ENCODE measurements at regions not wholly inside any gene's neighbourhood (a gene's known extent, or its start where the extent isn't known, plus 50 kb on each side); places are given as distances from the start of the nearest gene placed in this dataset.
"Not testable (repeated sequence)": the region's sequence is repeated elsewhere in the genome, so short reads cannot be mapped to it uniquely, and the experiment has no call there.

DNA sequence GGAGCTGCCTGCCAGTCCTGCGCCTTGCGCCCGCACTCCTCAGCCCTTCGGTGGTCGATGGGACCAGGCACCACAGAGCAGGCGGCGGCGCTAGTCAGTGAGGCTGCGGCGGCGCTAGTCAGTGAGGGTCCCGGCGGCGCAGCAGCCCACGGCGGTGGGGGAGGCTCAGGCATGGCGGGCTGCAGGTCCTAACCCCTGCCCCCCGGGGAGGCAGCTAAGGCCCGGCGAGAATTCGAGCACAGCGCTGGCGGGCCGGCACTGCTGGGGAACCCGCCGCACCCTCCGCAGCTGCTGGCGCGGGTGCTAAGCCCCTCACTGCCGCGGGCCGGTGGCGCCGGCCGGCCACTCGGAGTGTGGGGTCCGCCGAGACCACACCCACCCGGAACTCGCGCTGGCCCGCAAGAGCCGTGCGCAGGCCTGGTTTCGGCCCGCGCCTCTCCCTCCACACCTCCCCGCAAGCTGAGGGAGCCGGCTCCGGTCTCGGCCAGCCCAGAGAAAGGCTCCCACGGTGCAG is 867.4 kb downstream of the DSC3 start:
- no peak for DNase-seq (ENCODE audit: low spot score)

DNA sequence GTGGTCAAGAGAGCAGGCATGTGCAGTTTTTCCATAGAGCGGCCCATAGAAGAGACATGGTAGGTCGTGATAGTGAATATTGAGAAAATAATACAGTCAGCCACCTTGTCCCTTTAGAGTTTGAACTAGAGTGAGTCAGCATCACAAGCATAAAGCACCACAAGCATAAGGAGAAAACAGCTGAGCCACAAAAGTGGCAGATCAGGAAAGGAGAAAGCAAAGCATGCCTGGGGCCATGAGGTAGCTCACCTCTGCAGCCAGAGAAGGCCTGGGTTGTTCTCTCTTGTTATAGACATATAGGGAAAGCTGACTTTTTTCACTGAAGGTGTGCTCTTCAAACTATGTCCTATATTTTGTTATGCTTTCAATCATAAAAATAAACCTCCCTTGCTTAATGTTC is 879.0 kb downstream of the DSC3 start:
- no peak for DNase-seq (ENCODE audit: low spot score)

DNA sequence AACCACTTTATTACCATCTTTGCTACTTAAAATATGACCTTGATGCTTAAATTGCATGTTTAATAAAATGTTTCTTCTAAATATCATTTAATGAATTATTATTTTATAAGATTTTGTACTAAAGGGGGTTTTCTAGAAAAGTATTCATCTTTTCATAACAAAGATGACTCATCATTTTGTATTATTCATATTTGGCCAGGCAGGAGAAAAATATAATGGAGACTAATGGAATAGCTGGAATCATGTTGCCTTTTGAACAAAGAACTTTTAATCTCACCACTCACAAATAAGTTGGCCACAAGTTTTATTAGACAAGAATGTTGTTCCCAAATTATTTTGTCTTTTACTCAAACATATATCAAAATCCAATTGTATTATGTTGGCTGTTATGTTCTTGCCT is 882.4 kb downstream of the DSC3 start:
- DNase-seq (ENCODE audit: low spot score), result no peak

DNA sequence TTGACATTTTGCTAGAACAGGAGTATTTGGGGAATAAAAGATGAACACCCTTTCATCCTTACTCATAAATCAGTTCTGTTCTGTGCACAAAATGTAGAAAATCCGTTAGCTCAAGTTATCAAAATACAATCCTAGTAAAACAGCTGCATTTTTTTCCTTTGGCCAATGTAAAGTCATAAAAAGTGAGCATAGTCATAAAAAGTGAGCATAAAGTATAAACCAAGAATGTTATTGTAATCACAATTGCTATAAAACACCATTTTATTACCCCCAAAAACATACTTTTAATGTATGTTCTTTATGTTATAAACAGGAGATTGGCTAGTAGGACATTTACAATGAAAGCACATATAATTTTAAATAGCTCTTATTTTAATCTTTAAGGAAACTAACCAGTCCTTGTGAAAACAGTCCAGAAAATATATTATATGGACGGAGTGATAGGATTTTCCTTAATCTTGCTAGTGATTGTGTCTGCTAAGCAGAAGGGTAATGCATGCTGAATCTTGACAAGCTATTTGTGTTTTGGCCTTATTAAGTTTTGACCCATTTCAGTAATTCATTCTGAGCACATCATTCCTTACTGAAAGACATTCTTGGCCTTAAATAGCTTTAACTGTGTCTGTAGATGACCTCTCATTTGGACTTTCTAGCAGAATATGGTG is 891.8 kb downstream of the DSC3 start:
- no peak for DNase-seq (ENCODE audit: low spot score)

DNA sequence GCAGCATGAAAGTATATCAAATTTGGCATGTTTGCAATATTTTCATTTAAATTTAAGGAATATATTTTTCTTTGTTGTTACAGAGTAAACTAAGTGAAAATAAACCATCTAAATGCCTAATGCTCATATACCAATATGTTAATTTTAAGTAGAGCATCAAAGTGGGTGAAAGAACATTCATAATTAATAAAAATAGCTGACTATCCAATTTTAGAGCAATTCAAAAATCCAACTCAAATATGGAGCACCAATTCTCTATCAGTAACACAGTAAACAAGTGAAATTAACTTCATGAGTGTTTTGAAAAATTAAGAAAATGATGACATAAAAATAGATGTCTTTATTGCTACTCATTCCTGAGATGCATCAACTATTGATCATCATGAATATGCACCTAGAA is 893.0 kb downstream of the DSC3 start:
- DNase-seq (ENCODE audit: low spot score), result no peak

DNA sequence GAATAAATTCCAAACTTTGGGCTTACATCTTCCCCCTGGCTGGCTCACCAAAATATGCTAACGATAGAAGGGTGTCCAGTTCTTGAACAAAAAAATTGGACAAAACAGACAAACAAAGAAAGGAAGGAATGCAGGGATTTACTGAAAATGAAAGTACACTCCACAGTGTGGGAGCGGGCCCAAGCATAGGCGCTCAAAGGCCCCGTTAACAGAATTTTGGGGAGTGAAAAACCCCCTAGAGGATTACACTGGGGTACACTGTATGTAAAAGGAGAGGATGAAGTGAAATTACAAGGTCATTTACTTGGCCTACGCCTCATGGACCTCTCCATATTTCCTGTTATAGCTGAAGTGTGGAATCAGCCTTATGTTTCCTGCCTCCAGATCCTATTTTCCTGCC is 899.7 kb downstream of the DSC3 start:
- no peak for DNase-seq (ENCODE audit: low spot score)

DNA sequence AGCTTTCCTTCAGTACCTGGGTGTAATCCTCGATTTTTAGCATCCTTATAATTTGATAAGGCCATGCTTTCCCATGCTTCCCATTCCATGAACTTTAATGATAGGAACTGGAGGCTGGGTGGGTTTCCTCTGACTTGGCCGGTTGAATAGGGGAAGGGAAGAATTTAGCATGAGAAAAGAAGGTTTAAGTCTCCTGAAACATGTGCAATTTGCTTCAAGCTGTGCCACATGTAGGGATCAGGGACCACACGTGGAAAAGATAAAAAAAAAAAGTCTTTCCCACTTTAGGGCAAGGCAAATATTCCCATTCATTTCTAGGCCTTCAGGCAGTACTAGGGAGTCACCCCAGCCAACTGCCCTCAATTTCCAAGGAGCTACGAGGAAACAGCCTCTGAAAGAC is 900.3 kb downstream of the DSC3 start:
- no peak for DNase-seq (ENCODE audit: low spot score)

DNA sequence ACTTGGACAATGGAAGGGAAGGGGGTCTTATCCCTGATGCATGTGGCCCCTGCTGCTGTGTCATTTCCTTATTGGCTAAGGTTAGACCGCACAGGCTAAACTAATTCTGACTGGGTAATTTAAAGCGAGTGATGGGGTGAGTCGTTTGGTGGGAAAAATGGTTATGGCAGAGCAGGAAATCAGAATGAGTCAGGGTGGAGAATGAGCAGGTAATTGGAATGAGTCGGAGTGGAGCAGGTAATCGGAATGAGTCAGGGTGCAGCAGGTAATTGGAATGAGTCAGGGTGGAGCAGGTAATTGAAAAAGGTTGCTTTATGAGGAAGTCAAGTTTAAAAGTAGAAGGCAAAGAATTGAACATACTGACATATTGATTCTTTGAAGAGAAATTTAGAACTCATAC is 901.0 kb downstream of the DSC3 start:
- not testable (repeated sequence) for DNase-seq (ENCODE audit: low spot score)

DNA sequence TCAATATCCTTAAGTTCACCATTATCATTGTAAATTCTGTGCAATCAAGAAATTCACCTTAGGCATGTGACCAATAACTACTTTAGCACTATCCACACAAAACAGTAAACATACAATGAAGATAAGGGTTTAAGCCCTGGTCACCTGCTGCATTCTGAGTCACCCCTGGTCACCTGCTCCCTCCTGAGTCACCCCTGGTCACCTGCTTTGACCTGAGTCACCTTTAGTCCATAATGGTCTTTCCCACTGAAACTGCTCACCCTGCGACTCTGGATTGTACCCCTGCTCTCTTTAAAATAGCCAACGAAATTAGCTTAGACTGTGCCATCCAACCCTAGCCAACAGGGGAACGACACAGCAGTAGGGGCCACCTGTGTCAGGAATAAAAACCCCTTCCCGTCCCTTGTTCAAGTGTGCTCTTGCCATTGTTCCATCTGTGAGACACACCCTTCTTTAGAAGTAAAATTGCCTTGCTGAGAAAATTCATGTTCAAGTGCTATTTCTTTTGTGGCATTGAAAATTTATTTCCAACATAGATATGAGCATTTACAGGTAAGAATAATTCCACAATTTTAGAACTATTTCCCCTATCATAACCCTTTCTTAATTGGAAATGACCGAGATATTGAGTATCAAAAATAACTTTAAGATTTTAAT is 902.8 kb downstream of the DSC3 start:
- no peak for DNase-seq (ENCODE audit: low spot score)

DNA sequence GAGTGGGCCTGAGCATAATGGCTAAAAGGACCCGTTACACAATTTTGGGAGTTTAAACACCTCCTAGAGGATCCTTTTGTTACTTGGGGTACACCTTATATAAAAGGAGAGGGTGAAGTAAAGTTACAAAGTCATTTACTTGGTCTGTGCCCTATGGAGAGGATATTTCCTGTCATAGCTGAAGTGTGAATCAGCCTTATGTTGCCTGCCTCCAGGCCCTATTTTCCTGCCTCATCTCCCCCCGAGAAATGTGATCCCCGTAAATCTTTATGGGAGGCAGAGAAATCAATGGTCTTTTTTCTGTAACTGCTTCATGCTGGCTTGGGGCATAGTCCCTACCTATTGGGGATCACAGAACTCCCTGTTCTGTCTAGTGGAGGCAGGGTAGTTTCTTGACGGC is 906.6 kb downstream of the DSC3 start:
- no peak for DNase-seq (ENCODE audit: low spot score)

DNA sequence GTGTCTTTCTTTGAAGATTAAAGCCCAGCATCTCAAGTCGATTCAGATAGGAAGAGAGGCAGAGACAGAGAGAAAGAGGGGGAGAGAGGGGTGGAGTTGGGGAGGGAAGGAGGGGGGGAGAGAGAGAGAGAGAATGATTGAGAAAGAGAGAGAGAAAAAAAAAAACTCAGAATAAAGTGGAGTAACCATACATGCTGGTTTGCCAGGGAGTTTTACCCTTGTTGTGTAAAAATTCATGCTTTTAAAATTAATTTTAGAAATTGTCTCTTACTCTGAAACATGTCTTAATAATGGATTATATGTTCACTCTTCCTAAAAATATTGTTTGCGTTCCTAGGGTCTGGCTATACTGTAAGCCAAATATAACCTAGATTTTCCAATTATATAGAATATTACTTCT is 908.5 kb downstream of the DSC3 start:
- no peak for DNase-seq (ENCODE audit: low spot score)

DNA sequence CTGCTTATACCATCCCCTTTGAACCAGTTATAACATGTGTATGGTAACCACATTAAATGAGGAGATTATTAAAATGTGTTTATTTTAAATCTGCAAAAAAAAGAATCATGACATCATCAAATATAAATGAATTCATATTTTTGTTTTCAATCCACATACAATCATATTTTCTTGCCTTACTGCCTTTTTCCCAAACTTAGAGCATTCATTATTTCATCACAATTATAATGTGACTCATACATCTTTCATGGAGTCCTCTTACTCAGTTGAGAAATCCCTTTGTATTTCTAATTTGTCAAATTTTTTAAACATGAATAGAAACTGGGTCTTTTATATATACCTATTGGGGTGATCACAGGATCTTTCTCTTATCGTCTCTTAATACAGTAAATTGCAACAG is 909.6 kb downstream of the DSC3 start:
- DNase-seq (ENCODE audit: low spot score), result no peak

DNA sequence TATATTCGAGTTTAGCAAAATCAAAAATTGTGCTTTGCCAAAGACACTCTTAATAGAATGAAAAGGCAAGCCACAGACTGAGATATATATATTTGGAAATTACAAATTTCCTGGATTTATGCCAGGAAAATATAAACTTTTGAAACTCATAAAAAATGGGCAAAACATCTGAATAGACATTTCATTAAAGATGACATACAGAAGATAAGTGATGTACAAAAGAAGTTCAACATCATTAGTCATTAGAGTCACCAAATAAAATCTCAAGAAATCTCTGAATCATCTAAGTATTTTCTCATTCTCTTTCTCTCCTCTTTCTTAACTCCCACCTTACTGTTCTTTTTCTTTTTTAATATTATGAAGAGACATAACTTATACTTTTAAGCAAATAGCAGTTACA is 921.1 kb downstream of the DSC3 start:
- DNase-seq (ENCODE audit: low spot score), result no peak

DNA sequence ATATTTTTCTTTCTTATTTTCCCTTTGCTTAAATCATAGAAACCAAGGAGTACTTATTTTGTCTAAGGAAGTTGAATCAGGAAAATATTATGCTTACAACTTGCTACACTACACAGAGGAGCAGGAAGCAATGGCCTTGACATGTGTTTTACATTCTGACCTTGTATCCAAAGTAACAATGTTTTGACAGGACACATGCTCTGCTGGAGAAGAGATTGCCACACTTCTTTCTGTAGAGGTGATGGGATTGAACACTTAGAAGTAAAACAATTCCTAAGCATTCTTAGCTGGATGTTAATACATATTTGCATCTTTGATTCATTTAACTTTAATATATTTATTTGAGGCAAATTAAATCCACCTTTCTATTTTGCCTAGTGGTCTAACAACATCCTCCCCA is 929.1 kb downstream of the DSC3 start:
- no peak for DNase-seq (ENCODE audit: low spot score)

DNA sequence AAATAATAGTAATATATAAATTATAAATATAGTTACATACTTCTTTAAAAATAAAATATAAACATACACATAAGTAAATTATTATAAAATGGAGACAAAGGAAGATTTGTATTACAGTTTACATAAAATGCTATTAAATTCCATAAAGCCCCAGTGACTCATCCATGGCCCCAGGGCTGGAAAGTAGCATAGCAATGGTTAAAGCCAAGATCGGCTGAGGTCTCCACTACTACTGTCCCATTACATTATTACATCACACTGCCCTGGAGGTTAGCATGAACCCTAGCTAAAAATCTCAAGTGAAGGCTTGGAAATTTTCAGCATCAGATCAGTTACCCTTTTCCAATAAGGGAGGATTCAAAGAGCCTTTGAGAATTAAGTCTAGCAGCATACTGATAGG is 936.2 kb downstream of the DSC3 start:
- DNase-seq (ENCODE audit: low spot score), result no peak

DNA sequence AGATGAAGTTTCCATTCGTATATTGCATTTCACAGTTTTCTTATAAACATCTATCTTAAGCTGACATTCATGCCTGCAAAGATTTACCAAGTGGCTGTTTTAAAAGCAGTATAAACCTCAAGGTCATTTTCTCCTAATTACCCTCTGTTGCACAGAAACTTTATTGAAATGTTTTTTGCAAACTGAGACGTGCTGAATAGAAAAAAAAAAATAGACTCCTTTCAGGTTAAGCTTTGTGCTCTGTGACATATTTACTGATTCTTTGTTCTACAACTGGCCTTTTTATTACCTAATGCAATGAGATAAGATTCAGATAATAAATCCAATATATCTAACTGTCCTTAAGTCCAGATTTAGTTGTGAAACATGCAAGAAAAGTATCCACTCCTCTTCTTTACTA is 938.7 kb downstream of the DSC3 start:
- no peak for DNase-seq (ENCODE audit: low spot score)

DNA sequence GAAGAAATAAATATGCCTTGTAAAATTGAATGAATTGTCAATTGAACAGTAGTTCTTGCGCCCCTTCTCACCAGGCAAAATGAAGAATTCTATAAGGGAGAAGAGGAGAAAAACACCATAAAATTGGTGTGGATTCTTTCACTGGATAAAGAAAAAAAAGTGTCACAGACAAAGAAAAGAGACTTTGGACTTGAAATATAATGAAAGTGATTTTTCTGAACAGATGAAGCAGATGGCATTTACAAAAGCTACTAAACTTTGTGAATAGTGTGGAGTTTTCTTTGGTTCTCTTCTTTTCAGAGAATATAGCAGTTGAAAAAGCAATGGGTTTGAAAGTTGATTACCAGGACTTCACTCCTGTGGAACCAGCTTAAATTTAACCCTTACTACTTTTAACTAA is 945.7 kb downstream of the DSC3 start:
- no peak for DNase-seq (ENCODE audit: low spot score)

DNA sequence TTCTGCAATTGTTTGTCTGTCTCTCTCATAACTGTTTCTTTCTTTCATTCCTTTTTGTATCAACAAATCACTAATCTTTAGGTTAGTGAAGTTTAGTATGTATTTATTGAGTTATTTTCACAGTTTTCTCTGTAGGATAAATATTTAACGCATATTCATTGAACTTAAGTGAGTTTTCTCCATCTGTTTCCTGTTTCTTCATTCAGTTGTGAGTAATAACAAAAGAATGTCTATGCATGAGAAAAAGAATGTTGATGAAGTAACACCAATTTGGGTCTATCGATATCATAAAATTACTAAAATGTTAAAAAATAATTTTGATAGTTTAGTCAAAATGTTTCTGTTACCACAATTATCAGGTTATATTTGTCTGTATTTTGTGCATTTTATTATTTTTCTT is 948.0 kb downstream of the DSC3 start:
- no peak for DNase-seq (ENCODE audit: low spot score)

DNA sequence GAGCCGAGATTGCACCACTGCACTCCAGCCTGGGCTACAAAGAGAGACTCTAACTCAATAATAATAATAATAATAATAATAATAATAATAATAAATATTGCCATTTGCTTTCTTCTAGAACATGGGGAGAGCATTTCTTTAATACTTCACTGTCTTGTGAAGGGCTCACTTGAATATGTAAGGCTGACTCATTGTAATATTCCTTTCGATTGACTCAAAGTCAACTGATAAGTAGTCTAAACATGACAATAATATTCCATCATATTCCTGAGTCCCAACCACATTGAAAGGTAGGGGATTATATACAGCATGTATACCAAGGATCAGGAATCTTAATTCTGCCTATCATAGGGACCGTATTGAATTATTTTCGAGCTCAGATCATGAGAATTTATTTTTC is 949.2 kb downstream of the DSC3 start:
- no peak for DNase-seq (ENCODE audit: low spot score)

DNA sequence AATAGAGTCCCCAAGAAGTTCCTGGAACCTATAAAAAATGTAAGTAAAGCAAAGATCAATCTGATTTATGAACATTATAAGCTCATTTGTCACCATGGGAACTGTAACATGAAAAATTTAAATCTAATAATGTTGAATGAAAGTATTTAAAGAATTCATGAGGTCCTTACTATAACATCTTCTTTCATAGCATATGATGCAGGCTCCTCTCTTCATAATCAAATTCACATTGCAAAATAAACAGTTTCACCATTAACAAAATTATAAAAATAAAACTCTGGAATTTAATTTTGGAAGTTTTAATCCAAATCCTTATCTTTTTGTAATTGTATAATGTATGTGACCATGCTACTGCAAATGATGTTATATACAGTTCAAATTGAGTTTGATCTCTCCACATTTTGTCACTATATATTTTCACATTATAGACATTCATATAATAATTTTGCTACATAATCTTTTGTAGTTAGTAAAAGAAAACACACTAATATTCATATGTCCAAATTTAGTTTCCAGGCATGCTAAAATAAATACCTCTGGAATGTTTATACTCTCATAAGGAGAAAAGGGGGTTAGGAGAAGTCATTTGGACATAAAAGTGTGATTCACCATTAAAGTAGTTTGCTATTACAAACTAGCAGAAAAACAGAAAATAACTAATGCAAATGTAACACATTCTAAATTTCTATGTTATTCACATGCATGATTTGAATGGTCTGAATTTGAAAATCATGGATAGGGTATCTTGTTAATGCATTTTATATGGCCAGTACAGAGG is 954.1 kb downstream of the DSC3 start:
- DNase-seq (ENCODE audit: low spot score), result no peak

DNA sequence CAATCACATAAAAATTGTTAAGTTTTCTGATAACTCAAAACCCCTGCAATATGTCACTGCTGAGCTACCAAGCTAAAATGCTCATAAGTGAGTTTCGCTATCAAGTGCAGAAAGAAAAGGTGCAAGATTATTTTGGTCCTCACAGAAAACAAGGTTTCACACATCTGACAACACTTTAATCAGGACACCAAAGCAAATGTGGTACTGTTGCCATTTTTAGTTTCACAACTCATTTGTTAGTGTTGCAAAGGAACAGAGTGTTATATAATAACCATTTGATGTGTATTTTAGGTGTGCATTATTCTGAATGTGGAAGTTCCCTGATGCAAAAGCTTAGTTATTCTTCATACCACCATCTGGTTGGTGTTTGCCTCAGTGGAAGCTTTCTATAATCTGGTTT is 956.2 kb downstream of the DSC3 start:
- DNase-seq (ENCODE audit: low spot score), result no peak

DNA sequence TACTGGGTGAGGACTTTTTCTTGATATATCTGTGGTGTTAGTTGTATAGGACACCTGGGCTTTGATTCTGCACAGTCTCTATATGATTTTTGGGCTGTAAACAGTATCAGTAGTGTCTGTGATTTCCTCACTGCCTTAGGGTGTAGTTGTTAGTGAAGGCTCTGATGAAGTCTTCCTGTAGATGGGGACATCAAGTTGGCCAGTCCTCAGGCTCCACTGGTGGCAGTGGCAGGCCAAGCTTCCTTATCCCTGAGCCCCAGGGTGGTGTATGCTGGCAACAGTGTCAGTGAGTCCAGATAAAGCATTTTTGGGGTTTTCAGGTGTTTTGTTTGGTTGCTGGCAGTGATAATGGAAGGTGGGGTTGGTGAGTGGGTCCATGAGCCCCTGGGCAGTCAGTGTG is 961.4 kb downstream of the DSC3 start:
- DNase-seq (ENCODE audit: low spot score), result no peak
